ENCODE measurements at regions not wholly inside any gene's neighbourhood (a gene's known extent, or its start where the extent isn't known, plus 50 kb on each side); places are given as distances from the start of the nearest gene placed in this dataset.

DNA sequence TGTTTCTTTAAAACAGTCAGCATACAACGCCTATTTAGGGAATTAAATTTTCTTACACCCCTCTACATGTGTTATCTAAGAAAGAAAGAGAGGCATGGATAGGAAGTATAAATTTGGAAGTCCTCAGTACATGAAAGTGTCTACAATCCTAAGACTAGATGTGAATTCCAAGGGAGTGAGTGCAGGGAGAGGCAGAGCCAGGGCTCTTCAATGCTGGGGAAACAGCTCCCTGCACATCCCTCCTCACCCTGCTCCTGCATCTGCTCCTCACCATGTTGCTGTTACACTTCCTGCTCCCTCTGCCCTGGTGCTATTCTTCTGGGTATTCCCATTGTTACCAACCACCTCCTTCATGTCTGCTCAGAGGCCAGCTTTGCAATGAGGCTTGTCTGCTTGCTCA is 229.1 kb upstream of the AKR1E2 start:
- FAIRE-seq (no peak), DNase-seq (ENCODE audit: low read depth, low spot score) (no peak)
- no peak overlapping the region for H3K4me3 ChIP-seq (ENCODE audit: control insufficient read depth in 2 of 3, extremely low read depth in 1 of 3, insufficient read depth in 2 of 3, low read depth in 1 of 3, low read length in 3 of 3)
- TF ChIP-seq EZH2 (IDR thresholded peaks at IDR 0.05; ENCODE audit: low read length) = no peak
- TF ChIP-seq, protein P1, sequence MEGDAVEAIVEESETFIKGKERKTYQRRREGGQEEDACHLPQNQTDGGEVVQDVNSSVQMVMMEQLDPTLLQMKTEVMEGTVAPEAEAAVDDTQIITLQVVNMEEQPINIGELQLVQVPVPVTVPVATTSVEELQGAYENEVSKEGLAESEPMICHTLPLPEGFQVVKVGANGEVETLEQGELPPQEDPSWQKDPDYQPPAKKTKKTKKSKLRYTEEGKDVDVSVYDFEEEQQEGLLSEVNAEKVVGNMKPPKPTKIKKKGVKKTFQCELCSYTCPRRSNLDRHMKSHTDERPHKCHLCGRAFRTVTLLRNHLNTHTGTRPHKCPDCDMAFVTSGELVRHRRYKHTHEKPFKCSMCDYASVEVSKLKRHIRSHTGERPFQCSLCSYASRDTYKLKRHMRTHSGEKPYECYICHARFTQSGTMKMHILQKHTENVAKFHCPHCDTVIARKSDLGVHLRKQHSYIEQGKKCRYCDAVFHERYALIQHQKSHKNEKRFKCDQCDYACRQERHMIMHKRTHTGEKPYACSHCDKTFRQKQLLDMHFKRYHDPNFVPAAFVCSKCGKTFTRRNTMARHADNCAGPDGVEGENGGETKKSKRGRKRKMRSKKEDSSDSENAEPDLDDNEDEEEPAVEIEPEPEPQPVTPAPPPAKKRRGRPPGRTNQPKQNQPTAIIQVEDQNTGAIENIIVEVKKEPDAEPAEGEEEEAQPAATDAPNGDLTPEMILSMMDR (optimal IDR thresholded peaks at IDR 0.05 in 1 of 3, IDR thresholded peaks at IDR 0.05 in 1 of 3, conservative IDR thresholded peaks at IDR 0.05 in 1 of 3; ENCODE audit: extremely low read depth in 1 of 3, insufficient read depth in 2 of 3, low read length in 3 of 3) = no peak
- H3K9me3 ChIP-seq (ENCODE audit: control insufficient read depth, low read depth, low read length) = no peaks in the 10 kb centered on the region
- H3K9me1 ChIP-seq (ENCODE audit: control insufficient read depth, extremely low read depth, insufficient read depth, low read length) = no peaks in the 10 kb centered on the region
- H3K36me3 ChIP-seq (ENCODE audit: control insufficient read depth in 2 of 2, extremely low read depth in 1 of 2, insufficient read depth in 2 of 2, low read length in 2 of 2) = no peaks in the 10 kb centered on the region
- H3K4me2 ChIP-seq (ENCODE audit: control insufficient read depth, extremely low read depth, insufficient read depth, low read depth, low read length) = no peak overlapping the region
- no peaks in the 10 kb centered on the region for H3K4me1 ChIP-seq (ENCODE audit: control insufficient read depth, extremely low read depth, insufficient read depth, low read length)
- H2AFZ ChIP-seq (ENCODE audit: control insufficient read depth, low read length) = no peak overlapping the region
- H3K79me2 ChIP-seq (ENCODE audit: control insufficient read depth, insufficient read depth, low read length) = no peaks in the 10 kb centered on the region
- H4K20me1 ChIP-seq (ENCODE audit: control insufficient read depth, extremely low read depth, insufficient read depth, low read length) = no peaks in the 10 kb centered on the region
- no peak overlapping the region for H3K27ac ChIP-seq (ENCODE audit: control insufficient read depth, insufficient read depth, low read length)
- no peaks in the 10 kb centered on the region for H3K27me3 ChIP-seq (ENCODE audit: control insufficient read depth, extremely low read depth, insufficient read depth, low read length)
- dilution Hi-C loops (cut with MboI; ENCODE audit: extremely low pct_ligation_motif_present, low sequenced_read_pairs) = no loop called here
- H3K9ac ChIP-seq (ENCODE audit: control insufficient read depth, extremely low read depth, insufficient read depth, low read length) = no peak overlapping the region

GRCh38 chr10:4595719-4596319 is 230.2 kb upstream of the AKR1E2 start:
- no peak for FAIRE-seq
- no peak for TF ChIP-seq EZH2 (IDR thresholded peaks at IDR 0.05; ENCODE audit: low read length)
- TF ChIP-seq, protein P1 (optimal IDR thresholded peaks at IDR 0.05 in 1 of 3, IDR thresholded peaks at IDR 0.05 in 1 of 3, conservative IDR thresholded peaks at IDR 0.05 in 1 of 3; ENCODE audit: extremely low read depth in 1 of 3, insufficient read depth in 2 of 3, low read length in 3 of 3) = no peak
- Histone ChIP-seq H3K4me3 (ENCODE audit: control insufficient read depth in 2 of 3, extremely low read depth in 1 of 3, insufficient read depth in 2 of 3, low read depth in 1 of 3, low read length in 3 of 3) (no peak overlapping the region), H3K9me1 (ENCODE audit: control insufficient read depth, extremely low read depth, insufficient read depth, low read length) (no peaks in the 10 kb centered on the region), H3K4me1 (ENCODE audit: control insufficient read depth, extremely low read depth, insufficient read depth, low read length) (no peaks in the 10 kb centered on the region), H3K27ac (ENCODE audit: control insufficient read depth, insufficient read depth, low read length) (peak overlapping the region; percentile 5), H3K27me3 (ENCODE audit: control insufficient read depth, extremely low read depth, insufficient read depth, low read length) (no peaks in the 10 kb centered on the region), H3K9me3 (ENCODE audit: control insufficient read depth, low read depth, low read length) (no peaks in the 10 kb centered on the region), H3K79me2 (ENCODE audit: control insufficient read depth, insufficient read depth, low read length) (no peaks in the 10 kb centered on the region), H3K36me3 (ENCODE audit: control insufficient read depth in 2 of 2, extremely low read depth in 1 of 2, insufficient read depth in 2 of 2, low read length in 2 of 2) (no peaks in the 10 kb centered on the region), H4K20me1 (ENCODE audit: control insufficient read depth, extremely low read depth, insufficient read depth, low read length) (no peaks in the 10 kb centered on the region), H3K4me2 (ENCODE audit: control insufficient read depth, extremely low read depth, insufficient read depth, low read depth, low read length) (no peak overlapping the region), H2AFZ (ENCODE audit: control insufficient read depth, low read length) (no peak overlapping the region), H3K9ac (ENCODE audit: control insufficient read depth, extremely low read depth, insufficient read depth, low read length) (no peak overlapping the region)
- dilution Hi-C loops (cut with MboI; ENCODE audit: extremely low pct_ligation_motif_present, low sequenced_read_pairs) = no loop called here
- DNase-seq (ENCODE audit: low read depth, low spot score) = peak; percentile 4

All from keratinocyte (primary cell).